ENCODE measurements at regions not wholly inside any gene's neighbourhood (a gene's known extent, or its start where the extent isn't known, plus 50 kb on each side); places are given as distances from the start of the nearest gene placed in this dataset.

DNA sequence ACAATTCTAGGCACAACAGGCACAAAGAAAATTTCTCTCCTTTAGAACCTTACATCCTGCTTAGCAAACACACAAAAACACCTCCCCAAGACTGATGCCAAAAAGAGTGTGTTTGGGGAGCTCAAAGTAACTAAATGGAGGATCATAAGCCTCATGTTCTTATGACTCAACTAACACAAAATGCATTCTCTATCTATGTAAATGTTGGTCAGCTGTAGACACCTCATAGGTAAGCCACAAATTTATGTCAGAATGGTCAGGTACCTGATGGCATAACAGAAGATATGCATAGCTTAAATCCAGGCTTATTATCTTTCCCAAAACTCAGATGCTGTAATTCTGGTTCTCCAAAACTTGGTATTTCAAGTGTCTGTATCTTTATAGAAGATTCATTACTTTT is 315.1 kb downstream of the C7orf25 start:
- no peak for TF ChIP-seq EGR1 (IDR thresholded peaks at IDR 0.05; ENCODE audit: borderline replicate concordance, low read depth, low read length)
- no peak for TF ChIP-seq CREB1 (IDR thresholded peaks at IDR 0.05)

Measured in H1 (cell line).